HL-60 (cell line): ENCODE measurements at regions not wholly inside any gene's neighbourhood (a gene's known extent, or its start where the extent isn't known, plus 50 kb on each side); places are given as distances from the start of the nearest gene placed in this dataset.

ENCODE experiments used
- DNase-seq, 2 experiments: peaks; one replicate each; pipeline ENCODE4 v3.0.0-alpha.2; 2010 to 2020; ENCODE audit warnings: low read depth in 1 of 2, low spot score in 1 of 2
- H3K27ac ChIP-seq: fragments of 250-450 bp; sonication (Bioruptor Pico); replicated peaks from 2 replicates; pipeline ENCODE4 v1.5.1; 2020; ENCODE audit warnings: mild to moderate bottlenecking, moderate library complexity
- H3K27me3 ChIP-seq: fragments of 250-450 bp; sonication (Bioruptor Pico); 2 replicates; pipeline ENCODE4 v1.5.1; 2021; ENCODE audit warnings: mild to moderate bottlenecking, moderate library complexity; ENCODE audit not compliant: insufficient read depth, poor library complexity, severe bottlenecking
- H3K4me3 ChIP-seq: replicated peaks from 2 replicates; pipeline ENCODE4 v1.5.1; 2011; ENCODE audit warnings: mild to moderate bottlenecking, control low read depth, low read length; ENCODE audit not compliant: insufficient read depth
- GABPA ChIP-seq: IDR thresholded peaks from 2 replicates; pipeline ENCODE4 v1.6.1; 2012; ENCODE audit warnings: low read depth
- POLR2AphosphoS5 ChIP-seq: IDR thresholded peaks from 2 replicates; pipeline ENCODE4 v1.6.1; 2012; ENCODE audit warnings: low read depth
- SPI1 ChIP-seq: IDR thresholded peaks from 2 replicates; pipeline ENCODE4 v1.6.1; 2012; ENCODE audit warnings: low read depth, mild to moderate bottlenecking, borderline replicate concordance
- TF ChIP-seq, protein P1 (sequence below): IDR thresholded peaks from 2 replicates; pipeline ENCODE4 v1.6.1; 2012; ENCODE audit warnings: low read depth; ENCODE audit not compliant: insufficient replicate concordance
- TF ChIP-seq, protein P2 (sequence below): IDR thresholded peaks from one replicate; pipeline ENCODE4 v1.5.1; 2011; ENCODE audit warnings: low read length, control low read depth, inconsistent platforms; ENCODE audit not compliant: insufficient read depth

DNA sequence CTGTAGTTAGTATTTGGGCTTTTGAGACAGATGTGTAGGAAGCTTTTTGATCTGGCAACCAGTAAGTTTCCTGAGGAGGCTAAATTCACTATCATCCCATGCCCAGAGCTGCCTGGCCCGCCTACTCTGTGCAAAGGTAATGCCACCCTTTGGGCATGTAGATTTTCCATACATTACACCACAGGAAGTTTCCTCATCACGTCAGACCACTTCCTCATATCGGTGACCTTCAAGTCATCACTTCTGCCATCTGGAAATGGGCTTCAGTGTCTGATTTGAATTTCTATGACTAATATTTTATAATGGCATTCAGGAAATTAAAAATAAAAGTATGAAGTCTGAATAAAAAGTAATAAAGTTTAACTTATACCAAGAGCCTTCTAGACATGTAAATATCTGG, 825.4 kb downstream of the DCDC2C start:
- peak; percentile 71; the same call in 1 of the 2 replicates for TF ChIP-seq SPI1
- TF ChIP-seq, protein P1, sequence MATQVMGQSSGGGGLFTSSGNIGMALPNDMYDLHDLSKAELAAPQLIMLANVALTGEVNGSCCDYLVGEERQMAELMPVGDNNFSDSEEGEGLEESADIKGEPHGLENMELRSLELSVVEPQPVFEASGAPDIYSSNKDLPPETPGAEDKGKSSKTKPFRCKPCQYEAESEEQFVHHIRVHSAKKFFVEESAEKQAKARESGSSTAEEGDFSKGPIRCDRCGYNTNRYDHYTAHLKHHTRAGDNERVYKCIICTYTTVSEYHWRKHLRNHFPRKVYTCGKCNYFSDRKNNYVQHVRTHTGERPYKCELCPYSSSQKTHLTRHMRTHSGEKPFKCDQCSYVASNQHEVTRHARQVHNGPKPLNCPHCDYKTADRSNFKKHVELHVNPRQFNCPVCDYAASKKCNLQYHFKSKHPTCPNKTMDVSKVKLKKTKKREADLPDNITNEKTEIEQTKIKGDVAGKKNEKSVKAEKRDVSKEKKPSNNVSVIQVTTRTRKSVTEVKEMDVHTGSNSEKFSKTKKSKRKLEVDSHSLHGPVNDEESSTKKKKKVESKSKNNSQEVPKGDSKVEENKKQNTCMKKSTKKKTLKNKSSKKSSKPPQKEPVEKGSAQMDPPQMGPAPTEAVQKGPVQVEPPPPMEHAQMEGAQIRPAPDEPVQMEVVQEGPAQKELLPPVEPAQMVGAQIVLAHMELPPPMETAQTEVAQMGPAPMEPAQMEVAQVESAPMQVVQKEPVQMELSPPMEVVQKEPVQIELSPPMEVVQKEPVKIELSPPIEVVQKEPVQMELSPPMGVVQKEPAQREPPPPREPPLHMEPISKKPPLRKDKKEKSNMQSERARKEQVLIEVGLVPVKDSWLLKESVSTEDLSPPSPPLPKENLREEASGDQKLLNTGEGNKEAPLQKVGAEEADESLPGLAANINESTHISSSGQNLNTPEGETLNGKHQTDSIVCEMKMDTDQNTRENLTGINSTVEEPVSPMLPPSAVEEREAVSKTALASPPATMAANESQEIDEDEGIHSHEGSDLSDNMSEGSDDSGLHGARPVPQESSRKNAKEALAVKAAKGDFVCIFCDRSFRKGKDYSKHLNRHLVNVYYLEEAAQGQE: no peak
- Histone ChIP-seq H3K27ac (no peak overlapping the region), H3K4me3 (no peak overlapping the region), H3K27me3 (no peaks in the 10 kb centered on the region)
- peak; percentile 2 to 48 for DNase-seq

DNA sequence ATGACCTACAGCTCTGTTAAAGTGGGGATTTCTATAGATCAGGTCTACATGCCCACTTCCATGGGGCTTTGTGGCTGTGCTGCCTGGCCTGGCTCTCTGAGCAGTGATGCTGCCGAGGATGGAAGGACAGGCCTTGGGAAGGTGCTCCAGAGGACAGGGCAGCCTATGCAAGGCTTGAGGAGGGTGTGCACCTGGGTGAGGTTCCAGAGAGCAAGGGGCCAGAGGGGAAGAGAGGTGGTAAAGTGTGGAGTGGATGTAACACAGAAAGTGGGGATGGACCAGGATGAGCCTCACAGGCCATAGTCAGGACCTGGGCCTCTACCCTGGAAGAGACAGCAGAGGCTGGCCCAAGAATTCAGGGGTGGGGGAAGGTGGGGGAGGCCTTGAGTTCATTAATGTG, 826.4 kb downstream of the DCDC2C start:
- no peak for DNase-seq
- Histone ChIP-seq H3K4me3 (no peak overlapping the region), H3K27me3 (no peaks in the 10 kb centered on the region), H3K27ac (no peak overlapping the region)
- TF ChIP-seq, protein P2, sequence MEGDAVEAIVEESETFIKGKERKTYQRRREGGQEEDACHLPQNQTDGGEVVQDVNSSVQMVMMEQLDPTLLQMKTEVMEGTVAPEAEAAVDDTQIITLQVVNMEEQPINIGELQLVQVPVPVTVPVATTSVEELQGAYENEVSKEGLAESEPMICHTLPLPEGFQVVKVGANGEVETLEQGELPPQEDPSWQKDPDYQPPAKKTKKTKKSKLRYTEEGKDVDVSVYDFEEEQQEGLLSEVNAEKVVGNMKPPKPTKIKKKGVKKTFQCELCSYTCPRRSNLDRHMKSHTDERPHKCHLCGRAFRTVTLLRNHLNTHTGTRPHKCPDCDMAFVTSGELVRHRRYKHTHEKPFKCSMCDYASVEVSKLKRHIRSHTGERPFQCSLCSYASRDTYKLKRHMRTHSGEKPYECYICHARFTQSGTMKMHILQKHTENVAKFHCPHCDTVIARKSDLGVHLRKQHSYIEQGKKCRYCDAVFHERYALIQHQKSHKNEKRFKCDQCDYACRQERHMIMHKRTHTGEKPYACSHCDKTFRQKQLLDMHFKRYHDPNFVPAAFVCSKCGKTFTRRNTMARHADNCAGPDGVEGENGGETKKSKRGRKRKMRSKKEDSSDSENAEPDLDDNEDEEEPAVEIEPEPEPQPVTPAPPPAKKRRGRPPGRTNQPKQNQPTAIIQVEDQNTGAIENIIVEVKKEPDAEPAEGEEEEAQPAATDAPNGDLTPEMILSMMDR: no peak
- no peak for TF ChIP-seq SPI1
- TF ChIP-seq, protein P1: no peak
- no peak for TF ChIP-seq POLR2AphosphoS5
- no peak for TF ChIP-seq GABPA

DNA sequence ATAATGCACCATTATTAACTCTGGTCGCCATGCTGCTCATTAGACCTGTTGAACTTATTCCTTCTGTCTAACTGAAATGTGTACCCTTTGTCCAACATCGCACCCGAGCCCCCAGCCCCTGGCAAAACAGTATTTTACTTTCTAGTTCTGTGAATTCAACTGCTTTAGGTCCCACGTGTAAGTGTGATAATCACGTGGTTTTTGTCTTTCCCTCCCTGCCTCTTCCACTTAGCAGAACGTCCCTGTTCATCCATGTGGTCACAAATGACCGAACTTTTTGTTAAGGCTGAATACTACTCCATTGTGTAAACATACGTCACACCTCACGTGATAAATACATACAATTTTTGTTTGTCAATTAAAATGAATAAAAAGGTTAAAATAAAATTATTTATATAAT, 826.9 kb downstream of the DCDC2C start:
- Histone ChIP-seq H3K4me3 (no peak overlapping the region), H3K27ac (no peak overlapping the region), H3K27me3 (no peaks in the 10 kb centered on the region)
- DNase-seq: no peak
- TF ChIP-seq POLR2AphosphoS5: no peak
- TF ChIP-seq, protein P2: no peak

DNA sequence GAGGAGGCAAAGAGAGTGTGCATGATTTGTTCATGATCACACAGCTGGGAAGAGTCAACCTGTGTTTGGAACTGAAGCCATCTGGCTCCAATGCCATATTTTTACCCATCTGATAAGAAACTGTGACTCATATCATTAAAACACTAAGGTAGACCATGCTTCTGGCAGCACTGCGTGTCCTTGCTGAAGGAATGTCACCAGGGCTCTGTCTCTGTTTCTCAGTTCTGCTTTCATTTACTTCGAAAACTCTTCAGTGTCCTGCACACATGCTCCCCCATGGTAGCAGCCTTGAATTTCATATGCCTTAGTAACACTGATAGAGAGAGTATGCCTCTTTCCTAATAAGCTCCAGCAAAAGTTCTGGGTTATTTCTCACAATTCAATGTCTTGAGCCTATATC, 830.4 kb downstream of the DCDC2C start:
- no peak for DNase-seq
- H3K27me3 ChIP-seq: no peaks in the 10 kb centered on the region
- TF ChIP-seq SPI1: no peak
- no peak for TF ChIP-seq GABPA
- TF ChIP-seq POLR2AphosphoS5: no peak
- TF ChIP-seq, protein P2: no peak
- TF ChIP-seq, protein P1: no peak
- no peak overlapping the region for H3K27ac ChIP-seq
- H3K4me3 ChIP-seq: no peak overlapping the region
